GM23248 (cell line): ENCODE measurements at regions not wholly inside any gene's neighbourhood (a gene's known extent, or its start where the extent isn't known, plus 50 kb on each side); places are given as distances from the start of the nearest gene placed in this dataset.

ENCODE experiments used
- EZH2 ChIP-seq: fragments of 200-600 bp; sonication (generic); IDR thresholded peaks from 2 replicates; pipeline ENCODE4 v1.6.1; 2018; ENCODE audit warnings: antibody characterized with exemption, mild to moderate bottlenecking; ENCODE audit not compliant: insufficient read depth, poor library complexity, severe bottlenecking
- EZH2phosphoT487 ChIP-seq: fragments of 200-600 bp; sonication (generic); IDR thresholded peaks from 2 replicates; pipeline ENCODE4 v1.6.1; 2018; ENCODE audit warnings: antibody characterized with exemption, moderate library complexity, mild to moderate bottlenecking, low read depth; ENCODE audit not compliant: insufficient read depth

GRCh38 chr16:52066962-52067361 is 480.0 kb downstream of the TOX3 start:
- TF ChIP-seq EZH2, result no peak
- no peak for TF ChIP-seq EZH2phosphoT487
